Erythroblast (primary cell): ENCODE measurements at regions not wholly inside any gene's neighbourhood (a gene's known extent, or its start where the extent isn't known, plus 50 kb on each side); places are given as distances from the start of the nearest gene placed in this dataset.

ENCODE experiments used
- GATA1 ChIP-seq: IDR thresholded peaks from 2 replicates; pipeline ENCODE4 v1.6.1; 2011; ENCODE audit warnings: low read depth, mild to moderate bottlenecking, control low read depth, low read length, moderate library complexity
- POLR2A ChIP-seq: IDR thresholded peaks from 2 replicates; pipeline ENCODE4 v1.6.1; 2011; ENCODE audit warnings: mild to moderate bottlenecking, low read length

GRCh38 chr2:45315861-45316260 is 295.2 kb downstream of the SRBD1 start:
- TF ChIP-seq POLR2A, result no peak
- TF ChIP-seq GATA1, result no peak
